Right lobe of liver (tissue), 6 donors: ENCODE measurements at regions not wholly inside any gene's neighbourhood (a gene's known extent, or its start where the extent isn't known, plus 50 kb on each side); places are given as distances from the start of the nearest gene placed in this dataset.

Experiments
- ATAC-seq, 4 donors: fragments of 200-7000 bp; cut with Tn5 transposase; one replicate each; pipeline ENCODE4 v1.9.1; 2020; ENCODE audit warnings: mild to moderate bottlenecking in 4 of 4, moderate library complexity in 4 of 4
- DNase-seq, 3 donors: peaks; one replicate each; pipeline ENCODE4 v3.0.0-alpha.2; 2020
- H3K27ac ChIP-seq, 3 donors: fragments of 200-600 bp; one replicate each; pipeline ENCODE4 v1.8.0; 2022
- H3K27me3 ChIP-seq, 2 donors: fragments of 200-600 bp; one replicate each; pipeline ENCODE4 v1.8.0; 2022
- H3K36me3 ChIP-seq, 4 donors: fragments of 200-600 bp; sonication (generic) in 1 of 4; one replicate each; pipeline versions ENCODE4 v1.5.1 to v1.8.0; 2017 to 2022; ENCODE audit warnings: control low read depth in 1 of 4
- H3K4me1 ChIP-seq, 4 donors: fragments of 200-600 bp; sonication (generic) in 1 of 4; one replicate each; pipeline versions ENCODE4 v1.5.1 to v1.8.0; 2017 to 2022; ENCODE audit warnings: control low read depth in 1 of 4
- H3K4me3 ChIP-seq, 3 donors: fragments of 200-600 bp; one replicate each; pipeline ENCODE4 v1.8.0; 2022
- H3K9me3 ChIP-seq, 4 donors: fragments of 200-600 bp; sonication (generic) in 1 of 4; one replicate each; pipeline versions ENCODE4 v1.5.1 to v1.8.0; 2017 to 2022; ENCODE audit warnings: control low read depth in 1 of 4
- POLR2A ChIP-seq: fragments of 450-650 bp; IDR thresholded peaks from one replicate; pipeline ENCODE4 v1.6.1; 2017; ENCODE audit warnings: antibody characterized with exemption, mild to moderate bottlenecking
- WGBS: methylation state at CpG from one replicate; pipeline ENCODE4 v1.1.6; 2018; ENCODE audit warnings: low coverage, low lambda C conversion rate; ENCODE audit not compliant: insufficient coverage; ENCODE audit errors: missing lambda C conversion rate; 5-methylcytosine and 5-hydroxymethylcytosine counted together
- intact Hi-C, 2 donors: fragments of 100-400 bp; cut with DNase I; formaldehyde crosslinking; loops; one replicate each; pipeline versions ENCODE4 v1.11.2 to v1.14.1; 2022
- TF ChIP-seq, protein P1 (sequence below), 4 donors: fragments of 200-600 bp in 3 of 4; fragments of 450-650 bp in 1 of 4; IDR thresholded peaks; one replicate each; pipeline versions ENCODE4 v1.5.1 to v1.8.0; 2016 to 2022; ENCODE audit warnings: antibody characterized with exemption in 4 of 4, mild to moderate bottlenecking in 2 of 4
- donor health status: DM: no; HTN: yes; CAD: no.
- donor health status: DM: no; HTN: no; CAD: no.
- donor health status: DM: no; HTN: no; CAD: no.
- donor health status: DM: no; HTN: yes; CAD: no.
- donor health status: DM: no; HTN: yes; CAD: no.

DNA sequence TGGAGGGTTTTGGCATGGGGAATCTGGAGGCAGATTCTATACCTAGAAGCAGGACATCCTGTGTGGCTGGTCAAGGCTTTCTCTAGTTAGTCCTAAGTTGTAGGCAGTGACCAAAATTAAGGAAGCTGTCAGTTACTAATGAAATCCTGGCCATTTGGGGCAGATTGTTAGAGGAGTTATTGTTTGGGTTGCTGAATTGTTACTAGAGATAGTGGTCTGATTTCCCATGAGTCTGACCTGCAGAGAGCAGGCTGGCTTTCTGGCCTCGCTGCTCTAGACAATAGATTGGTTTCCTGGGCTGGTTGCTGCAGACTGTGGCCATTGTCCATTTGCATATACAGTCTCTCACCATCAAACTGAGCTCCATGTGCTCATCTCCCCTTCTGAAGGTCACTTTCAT, 205.0 kb upstream of the SASH1 start:
- no peak overlapping the region for H3K4me3 ChIP-seq
- DNase-seq (no peak), ATAC-seq (no peak)
- H3K9me3 ChIP-seq = no peaks in the 10 kb centered on the region
- H3K27me3 ChIP-seq = no peaks in the 10 kb centered on the region
- intact Hi-C loops = no loop called here
- no peaks in the 10 kb centered on the region for H3K36me3 ChIP-seq
- no CpG with 5 or more reads among the region's 1 CpG for WGBS
- H3K27ac ChIP-seq = no peak overlapping the region
- no peaks in the 10 kb centered on the region for H3K4me1 ChIP-seq
- TF ChIP-seq POLR2A = no peak
- TF ChIP-seq, protein P1, sequence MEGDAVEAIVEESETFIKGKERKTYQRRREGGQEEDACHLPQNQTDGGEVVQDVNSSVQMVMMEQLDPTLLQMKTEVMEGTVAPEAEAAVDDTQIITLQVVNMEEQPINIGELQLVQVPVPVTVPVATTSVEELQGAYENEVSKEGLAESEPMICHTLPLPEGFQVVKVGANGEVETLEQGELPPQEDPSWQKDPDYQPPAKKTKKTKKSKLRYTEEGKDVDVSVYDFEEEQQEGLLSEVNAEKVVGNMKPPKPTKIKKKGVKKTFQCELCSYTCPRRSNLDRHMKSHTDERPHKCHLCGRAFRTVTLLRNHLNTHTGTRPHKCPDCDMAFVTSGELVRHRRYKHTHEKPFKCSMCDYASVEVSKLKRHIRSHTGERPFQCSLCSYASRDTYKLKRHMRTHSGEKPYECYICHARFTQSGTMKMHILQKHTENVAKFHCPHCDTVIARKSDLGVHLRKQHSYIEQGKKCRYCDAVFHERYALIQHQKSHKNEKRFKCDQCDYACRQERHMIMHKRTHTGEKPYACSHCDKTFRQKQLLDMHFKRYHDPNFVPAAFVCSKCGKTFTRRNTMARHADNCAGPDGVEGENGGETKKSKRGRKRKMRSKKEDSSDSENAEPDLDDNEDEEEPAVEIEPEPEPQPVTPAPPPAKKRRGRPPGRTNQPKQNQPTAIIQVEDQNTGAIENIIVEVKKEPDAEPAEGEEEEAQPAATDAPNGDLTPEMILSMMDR (IDR thresholded peaks at IDR 0.05) = no peak

DNA sequence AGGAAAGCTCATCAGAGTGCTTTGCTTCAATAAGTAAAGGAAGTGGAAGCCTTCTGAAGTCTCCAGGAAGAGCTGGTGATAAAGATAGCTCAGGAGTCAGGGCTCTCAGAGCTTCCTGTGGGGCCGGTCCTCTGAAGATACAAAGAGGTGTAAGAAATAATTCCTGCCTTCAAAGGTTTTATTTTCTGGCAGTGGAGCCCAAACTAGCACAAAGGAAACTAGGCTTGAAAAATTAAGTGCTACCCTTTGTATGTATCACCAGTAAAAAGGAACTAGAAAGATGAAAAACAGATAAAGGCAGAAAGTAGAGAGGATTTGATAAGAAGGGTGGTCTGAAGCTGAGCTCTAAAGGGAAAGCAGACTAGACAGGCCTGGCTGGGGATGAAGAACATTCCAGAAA, 204.1 kb upstream of the SASH1 start:
- intact Hi-C loops = no loop called here
- Histone ChIP-seq H3K4me3 (no peak overlapping the region), H3K36me3 (no peaks in the 10 kb centered on the region), H3K9me3 (no peaks in the 10 kb centered on the region), H3K27me3 (no peaks in the 10 kb centered on the region), H3K4me1 (no peaks in the 10 kb centered on the region), H3K27ac (no peak overlapping the region)
- TF ChIP-seq POLR2A = no peak
- TF ChIP-seq, protein P1 (IDR thresholded peaks at IDR 0.05) = no peak
- ATAC-seq (no peak), DNase-seq (no peak)
- 31% methylated on average over 1 of the region's 1 CpG for WGBS

DNA sequence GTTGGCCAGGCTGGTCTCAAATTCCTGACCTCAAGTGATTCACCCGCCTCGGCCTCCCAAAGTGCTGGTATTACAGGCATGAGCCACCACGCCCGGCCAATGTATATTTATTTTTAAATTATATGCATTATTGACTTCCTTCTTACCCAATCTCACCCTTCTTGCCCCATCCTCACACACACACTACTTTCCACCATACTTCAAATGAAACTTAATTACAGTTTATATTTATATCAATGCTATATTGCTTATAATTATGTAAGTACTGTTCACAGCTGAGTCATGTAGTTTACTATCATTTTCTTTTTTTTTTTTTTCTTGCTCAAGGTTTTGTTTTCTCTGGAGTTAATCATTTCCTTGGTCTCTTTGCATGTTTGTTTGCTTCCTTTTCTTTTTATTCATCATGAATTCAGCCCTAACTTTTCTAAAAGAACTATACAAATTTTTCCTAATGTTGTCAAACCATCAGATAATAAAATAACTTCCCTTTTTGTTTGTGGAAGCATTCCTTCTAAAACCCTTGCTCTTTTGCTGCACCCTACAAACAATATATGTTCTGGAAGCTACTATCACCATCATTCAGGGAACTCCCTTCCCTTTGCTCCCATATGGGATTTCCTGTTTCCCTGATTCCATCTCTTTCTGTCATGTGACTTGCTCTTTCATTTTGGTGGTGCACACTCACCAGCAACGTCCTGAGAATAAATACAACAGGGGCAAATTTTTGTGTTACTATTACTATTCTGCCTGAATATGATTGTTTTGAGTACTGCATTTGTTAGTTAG, 201.7 kb upstream of the SASH1 start:
- Histone ChIP-seq H3K27me3 (no peaks in the 10 kb centered on the region), H3K4me1 (peaks cover 0 to 3% (median 0%) of the 10 kb centered on the region in 4 donors), H3K27ac (no peak overlapping the region), H3K9me3 (no peaks in the 10 kb centered on the region), H3K4me3 (no peak overlapping the region), H3K36me3 (no peaks in the 10 kb centered on the region)
- ATAC-seq = no peak
- WGBS = 74% methylated on average over 5 of the region's 5 CpGs
- DNase-seq = no peak
- TF ChIP-seq, protein P1 (IDR thresholded peaks at IDR 0.05) = no peak
- no peak for TF ChIP-seq POLR2A
- intact Hi-C loops = no loop called here

DNA sequence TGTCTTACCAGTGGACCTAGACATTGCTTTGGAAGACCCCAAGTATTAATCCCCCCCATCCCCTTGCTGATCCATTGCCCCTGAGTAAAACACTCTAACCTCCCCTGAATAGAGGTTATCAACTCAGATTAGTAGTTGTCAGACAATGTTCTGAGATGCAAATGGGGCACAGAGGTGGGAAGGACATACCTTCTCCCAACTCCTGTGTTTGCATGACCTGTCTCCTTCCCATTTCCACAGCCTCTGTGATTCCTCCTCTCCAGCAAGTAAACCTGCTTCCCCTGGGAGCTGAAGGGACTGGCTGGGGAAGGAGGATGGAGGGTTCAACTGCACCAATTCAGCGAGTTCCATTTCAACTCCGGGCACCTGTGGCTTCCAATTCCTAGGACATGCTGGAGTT, 199.8 kb upstream of the SASH1 start:
- ATAC-seq (no peak), DNase-seq (no peak)
- Histone ChIP-seq H3K4me1 (peaks cover 0 to 3% (median 0%) of the 10 kb centered on the region in 4 donors), H3K4me3 (no peak overlapping the region), H3K27me3 (no peaks in the 10 kb centered on the region), H3K36me3 (no peaks in the 10 kb centered on the region), H3K9me3 (no peaks in the 10 kb centered on the region), H3K27ac (no peak overlapping the region)
- 65% methylated on average over 2 of the region's 2 CpGs for WGBS
- TF ChIP-seq POLR2A = no peak
- TF ChIP-seq, protein P1 (IDR thresholded peaks at IDR 0.05) = no peak
- intact Hi-C loops = no loop called here
